RCC 7860 (cell line): ENCODE measurements at regions not wholly inside any gene's neighbourhood (a gene's known extent, or its start where the extent isn't known, plus 50 kb on each side); places are given as distances from the start of the nearest gene placed in this dataset.

Experiments
- DNase-seq: peaks from one replicate; pipeline ENCODE4 v3.0.0-alpha.2; 2015; ENCODE audit warnings: low spot score
- FAIRE-seq: peaks from 2 replicates; lab custom pipeline; 2012; peaks lifted over from hg19 to GRCh38; lab: Jason Lieb, UNC

- FAIRE-seq (no peak), DNase-seq (no peak)
Observed at GRCh38 chr3:18648159-18648558, 223.0 kb upstream of the SATB1 start.

DNA sequence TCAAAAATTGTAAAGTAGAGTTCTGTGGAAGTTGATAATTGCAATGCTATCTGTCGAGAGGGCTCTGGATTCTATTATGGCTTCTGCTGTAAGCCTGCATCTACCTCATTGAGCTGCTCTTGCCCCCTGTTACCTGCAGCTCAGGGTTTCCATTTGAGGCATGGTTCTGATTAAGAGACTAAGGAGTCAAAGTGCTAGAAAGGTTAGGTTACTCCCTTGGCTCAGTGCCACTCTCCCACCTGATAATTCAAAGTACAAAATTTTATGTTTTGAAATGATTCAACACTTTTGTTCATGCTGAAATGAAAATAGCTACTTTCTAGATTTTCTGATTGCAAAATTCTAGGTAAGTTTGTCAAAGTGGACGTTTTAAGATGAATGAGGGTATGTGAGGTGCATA lies 220.5 kb upstream of the SATB1 start:
- DNase-seq (no peak), FAIRE-seq (no peak)

DNA sequence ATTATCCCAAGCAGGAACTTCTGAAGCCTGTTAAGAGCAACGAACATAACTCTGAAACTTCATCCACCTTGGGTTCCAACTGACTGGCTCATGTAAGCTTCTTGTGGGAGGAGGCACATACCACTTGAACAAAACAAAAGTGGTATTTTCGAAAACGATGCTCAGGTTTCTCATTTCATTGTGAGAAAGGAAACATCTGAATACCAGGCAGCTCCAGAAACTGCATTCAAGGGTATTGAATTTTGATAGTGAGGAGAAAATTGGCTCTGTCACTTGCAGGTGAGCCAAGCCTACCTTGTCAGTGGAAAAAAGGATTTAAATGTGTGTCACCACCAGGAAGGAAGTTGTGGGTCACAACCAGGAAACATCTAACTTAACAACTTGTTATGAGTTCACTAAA lies 218.1 kb upstream of the SATB1 start:
- FAIRE-seq = no peak

DNA sequence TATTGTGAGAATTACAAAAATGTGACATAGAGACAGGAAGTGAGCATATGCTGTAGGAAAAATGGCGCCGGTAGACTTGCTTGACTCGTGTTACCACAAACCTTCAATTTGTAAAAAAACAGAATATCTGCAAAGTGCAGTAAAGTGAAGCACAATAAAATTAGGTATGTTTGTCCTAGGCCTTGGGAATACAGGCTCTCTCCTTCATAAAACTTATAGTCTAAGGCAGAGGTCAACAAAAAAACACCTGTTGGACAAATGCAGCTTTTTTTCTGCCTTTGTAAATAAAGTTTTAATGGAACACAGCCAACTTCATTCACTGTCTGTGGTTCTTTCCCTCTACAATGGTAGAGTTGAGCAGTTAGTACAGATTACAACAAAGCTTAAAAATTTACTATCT lies 216.8 kb upstream of the SATB1 start:
- DNase-seq (no peak), FAIRE-seq (no peak)

More for the DNA sequence above, 218.1 kb upstream of the SATB1 start:
- DNase-seq = no peak

- DNase-seq (no peak), FAIRE-seq (no peak)
Observed at GRCh38 chr3:18635215-18635614, 210.1 kb upstream of the SATB1 start.

DNA sequence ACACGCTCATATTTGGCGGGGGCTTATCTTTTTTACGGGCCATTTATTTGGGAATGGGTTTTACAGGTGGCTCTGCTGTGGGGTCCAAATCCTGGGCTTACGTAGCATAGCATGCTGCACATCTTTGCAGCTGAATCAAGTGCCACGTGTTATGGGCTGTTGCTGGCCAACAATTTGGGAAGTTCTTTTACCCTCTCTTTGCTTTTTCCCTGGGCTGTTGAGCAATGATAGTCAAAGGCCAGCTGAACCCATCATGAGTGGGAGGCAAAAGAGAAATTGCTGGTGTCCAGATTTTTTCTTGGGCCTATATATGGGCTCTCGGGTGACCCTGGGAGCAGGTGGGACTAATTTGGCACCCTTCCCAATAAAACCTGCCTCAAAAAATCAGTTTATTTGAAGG lies 209.3 kb upstream of the SATB1 start:
- no peak for DNase-seq
- no peak for FAIRE-seq

DNA sequence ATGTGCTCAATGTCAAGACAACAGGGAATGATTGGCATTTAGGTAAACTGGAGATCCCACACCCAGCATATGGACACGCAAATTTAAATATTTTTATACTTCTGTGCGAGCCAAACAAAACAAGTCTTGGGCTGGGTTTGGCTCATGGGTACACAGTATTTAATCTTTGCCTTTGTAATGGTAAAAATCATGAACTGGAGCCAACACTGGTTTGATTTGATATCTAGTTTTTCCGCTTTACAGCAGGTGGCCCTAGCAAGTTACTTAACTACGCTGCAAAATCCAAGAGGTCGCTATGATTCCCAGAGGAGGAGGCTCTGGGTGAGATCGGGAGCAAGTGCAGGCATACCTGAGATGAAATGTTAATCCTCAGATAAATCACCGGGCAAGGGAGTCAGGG lies 207.9 kb upstream of the SATB1 start:
- FAIRE-seq (no peak), DNase-seq (no peak)

DNA sequence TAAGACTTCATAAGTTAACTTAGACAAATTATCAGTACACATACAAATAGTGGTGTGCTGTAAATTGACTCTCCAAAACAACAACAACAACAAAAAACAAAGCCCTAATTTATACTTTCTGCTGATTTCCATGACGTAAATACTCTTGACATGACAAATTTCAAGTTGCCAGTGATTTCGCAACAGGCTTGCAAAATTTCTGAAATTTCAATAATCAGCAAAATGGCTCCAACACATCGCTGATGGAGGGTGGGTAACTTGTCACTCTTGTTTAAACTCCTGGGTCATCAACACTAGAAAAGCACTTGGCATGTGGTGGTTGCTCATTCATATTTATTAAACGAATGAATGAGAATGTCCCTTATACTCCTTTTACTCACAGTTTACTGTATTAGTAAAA lies 205.2 kb upstream of the SATB1 start:
- DNase-seq (no peak), FAIRE-seq (no peak)

DNA sequence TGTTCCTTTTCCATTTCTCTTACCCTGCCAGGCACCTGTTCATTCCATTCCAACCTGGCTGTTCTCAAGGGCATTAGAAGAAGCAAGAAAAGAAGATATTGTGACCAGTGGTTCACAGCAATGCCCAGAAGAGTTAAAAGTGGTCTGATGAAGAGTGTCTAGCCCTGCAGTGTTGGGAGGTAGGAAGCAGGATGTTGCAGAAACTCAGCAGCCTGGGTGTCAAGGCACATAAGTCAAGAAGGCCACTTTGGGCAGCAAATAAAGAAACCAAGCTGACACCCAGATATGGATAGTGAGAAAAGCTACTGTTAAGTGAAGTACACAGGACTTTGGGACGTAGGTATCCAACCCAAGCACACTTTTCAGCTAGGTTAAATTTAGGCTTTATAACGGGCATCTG lies 199.9 kb upstream of the SATB1 start:
- FAIRE-seq = no peak

GRCh38 chr3:18623220-18623619 lies 198.1 kb upstream of the SATB1 start:
- FAIRE-seq (no peak), DNase-seq (no peak)

More for the DNA sequence above, 199.9 kb upstream of the SATB1 start:
- no peak for DNase-seq

- DNase-seq (no peak), FAIRE-seq (no peak)
Observed at GRCh38 chr3:18618723-18619122, 193.6 kb upstream of the SATB1 start.

DNA sequence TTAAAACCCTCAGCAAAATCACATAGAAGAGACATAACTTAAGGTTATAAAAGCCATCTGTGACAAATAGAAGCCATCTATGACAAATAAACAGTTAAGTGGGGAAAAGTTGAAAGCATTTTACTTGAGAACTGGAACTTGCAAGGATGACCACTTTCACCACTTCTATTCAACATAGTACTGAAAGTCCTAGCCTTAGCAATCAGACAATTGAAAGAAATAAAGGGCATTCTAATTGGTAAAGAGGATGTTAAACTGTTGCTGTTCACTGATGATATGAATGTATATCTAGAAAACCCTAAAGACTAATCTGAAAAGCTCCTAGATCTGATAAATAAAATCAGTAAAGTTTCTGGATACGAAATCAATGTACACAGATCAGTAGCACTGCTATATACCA lies 186.9 kb upstream of the SATB1 start:
- DNase-seq (no peak), FAIRE-seq (no peak)

DNA sequence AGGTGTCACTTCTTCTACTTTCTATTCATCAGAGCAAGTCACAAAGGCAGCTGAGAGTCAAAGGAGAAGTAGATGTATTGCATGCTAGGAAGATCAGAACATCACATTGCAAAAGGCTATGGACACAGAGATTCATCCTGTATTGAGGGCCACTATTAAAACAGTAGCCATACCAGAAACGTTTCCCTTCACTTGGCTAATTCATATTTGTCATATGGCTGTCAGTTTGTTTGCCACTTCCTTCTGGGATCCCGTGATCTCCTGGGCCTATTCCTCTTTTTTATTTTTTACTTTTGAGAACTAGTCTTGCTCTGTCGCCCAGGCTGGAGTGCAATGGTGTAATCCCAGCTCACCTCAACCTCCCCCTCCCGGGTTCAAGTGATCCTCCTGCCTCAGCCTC lies 184.0 kb upstream of the SATB1 start:
- no peak for DNase-seq
- no peak for FAIRE-seq

- DNase-seq (no peak), FAIRE-seq (no peak)
Observed at GRCh38 chr3:18597919-18598318, 172.8 kb upstream of the SATB1 start.

- no peak for FAIRE-seq
- DNase-seq = no peak
Observed at GRCh38 chr3:18593231-18593630, 168.1 kb upstream of the SATB1 start.

DNA sequence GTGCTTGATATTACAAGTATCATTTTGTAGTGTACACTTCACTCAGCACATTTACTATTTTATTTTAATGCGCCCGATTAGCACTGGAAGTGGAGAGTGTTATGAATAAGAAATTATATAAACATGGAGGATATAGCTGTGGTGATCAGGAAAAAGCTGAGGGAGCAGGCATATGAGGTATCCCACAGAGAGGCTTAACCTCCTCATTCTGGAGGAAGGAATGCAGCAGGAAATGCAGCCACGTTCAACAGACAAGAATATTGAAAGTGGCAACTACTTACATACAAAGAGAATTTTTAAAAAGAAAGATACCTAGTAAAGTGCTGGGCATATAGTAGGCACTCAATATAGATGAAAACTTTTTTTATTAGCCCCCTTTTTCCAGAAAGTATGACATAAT lies 166.0 kb upstream of the SATB1 start:
- FAIRE-seq (no peak), DNase-seq (no peak)

DNA sequence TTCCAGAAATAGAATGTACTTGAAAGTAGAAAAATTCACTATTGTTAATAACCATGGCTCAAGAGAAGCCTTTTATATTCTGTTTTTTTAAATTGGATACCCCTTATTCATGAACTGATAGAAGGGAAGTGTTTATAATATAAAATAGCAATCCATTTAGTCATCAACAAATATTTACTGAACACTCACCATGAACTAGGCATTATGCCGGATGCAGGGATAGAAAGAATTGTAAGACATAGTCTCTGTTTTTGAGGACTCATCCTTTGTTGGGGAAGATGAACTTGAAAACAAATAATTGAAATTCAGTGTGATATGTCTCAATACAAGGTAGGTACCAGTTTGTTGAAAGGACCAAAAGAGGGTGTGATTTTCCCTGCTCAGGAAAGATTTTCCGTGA lies 160.9 kb upstream of the SATB1 start:
- DNase-seq = no peak
- FAIRE-seq = no peak

- no peak for DNase-seq
- no peak for FAIRE-seq
Observed at GRCh38 chr3:18585004-18585968, 160.1 kb upstream of the SATB1 start.

DNA sequence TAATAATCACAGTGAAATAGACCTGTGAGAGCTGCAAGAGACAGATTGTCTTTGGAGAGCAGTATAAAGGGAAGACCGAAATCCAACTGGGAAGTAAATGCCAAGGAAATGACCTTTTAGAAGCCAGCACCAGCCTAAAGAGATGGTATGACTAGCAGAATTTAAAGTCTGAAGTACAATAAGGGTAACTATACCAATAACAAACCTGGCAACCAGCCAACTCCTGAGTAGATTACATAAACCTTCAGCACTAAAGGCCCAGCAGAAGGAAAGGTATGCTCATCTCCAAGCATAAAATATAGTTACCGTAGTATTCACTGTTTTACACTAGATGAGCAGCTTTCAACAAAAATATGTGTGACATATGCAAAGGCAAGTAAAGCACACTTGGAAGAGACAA lies 155.1 kb upstream of the SATB1 start:
- no peak for FAIRE-seq
- no peak for DNase-seq

- DNase-seq (no peak), FAIRE-seq (no peak)
Observed at GRCh38 chr3:18579661-18580060, 154.5 kb upstream of the SATB1 start.

DNA sequence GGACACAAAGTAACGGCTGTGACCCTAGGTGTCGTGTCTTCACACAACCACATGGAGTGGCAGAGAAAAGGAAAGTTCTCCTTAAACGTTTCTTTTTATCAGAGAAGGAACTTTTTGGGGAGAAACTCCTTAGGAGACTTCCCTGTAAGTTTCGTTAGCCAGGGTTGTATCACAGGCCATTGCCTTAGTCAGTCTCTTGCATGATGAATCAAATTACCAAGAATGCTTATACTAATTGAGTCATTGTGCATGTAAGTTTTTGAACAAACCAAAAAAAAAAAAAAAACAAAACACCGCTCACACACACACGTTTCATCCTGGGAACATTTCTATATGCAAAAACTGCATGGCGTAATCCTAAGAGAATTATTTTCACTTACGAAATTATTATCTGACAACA lies 150.4 kb upstream of the SATB1 start:
- FAIRE-seq (no peak), DNase-seq (no peak)

DNA sequence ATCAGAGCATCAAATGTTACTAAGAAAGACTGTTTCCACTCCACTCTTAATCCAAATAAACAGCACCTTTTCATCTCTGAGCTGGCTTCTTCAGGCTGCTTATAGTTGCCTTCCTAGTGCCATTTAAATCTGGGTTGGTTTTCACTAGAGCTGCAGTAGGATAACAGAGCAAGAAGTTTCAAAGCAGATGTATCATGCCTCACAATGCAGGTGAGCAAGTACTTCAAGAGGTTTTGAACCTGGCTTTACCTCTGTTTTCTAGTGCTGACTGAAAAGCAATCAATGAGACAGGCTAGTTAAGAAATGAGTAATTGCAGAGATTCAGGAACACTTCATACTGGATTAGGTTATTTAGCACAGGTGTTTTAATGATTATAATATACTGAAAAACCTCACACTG lies 147.7 kb upstream of the SATB1 start:
- FAIRE-seq = no peak
- DNase-seq = no peak

DNA sequence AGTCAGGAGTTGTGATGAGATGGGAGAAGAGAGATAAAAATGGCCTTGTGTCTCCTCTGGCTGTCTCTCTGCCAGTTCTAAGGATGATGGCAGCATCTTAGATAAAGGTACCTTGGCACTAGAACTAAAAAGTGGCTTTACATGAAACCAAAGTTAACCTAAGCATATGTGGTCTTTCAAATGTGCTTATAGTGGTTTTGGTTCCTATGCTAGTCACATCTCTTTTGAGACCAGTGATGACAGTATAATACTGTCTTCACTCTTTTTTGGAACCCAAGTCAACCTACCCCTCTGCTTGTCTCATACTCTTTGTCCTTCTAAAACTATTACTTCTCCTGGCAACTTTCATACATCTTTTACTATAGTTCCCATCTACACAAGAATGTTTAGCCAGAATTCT lies 142.2 kb upstream of the SATB1 start:
- DNase-seq = no peak
- FAIRE-seq = no peak
